HS-5 (cell line): ENCODE measurements at regions not wholly inside any gene's neighbourhood (a gene's known extent, or its start where the extent isn't known, plus 50 kb on each side); places are given as distances from the start of the nearest gene placed in this dataset.

Source experiments
- DNase-seq: peaks from one replicate; pipeline ENCODE4 v3.0.0-alpha.2; 2012; ENCODE audit warnings: low read depth

DNA sequence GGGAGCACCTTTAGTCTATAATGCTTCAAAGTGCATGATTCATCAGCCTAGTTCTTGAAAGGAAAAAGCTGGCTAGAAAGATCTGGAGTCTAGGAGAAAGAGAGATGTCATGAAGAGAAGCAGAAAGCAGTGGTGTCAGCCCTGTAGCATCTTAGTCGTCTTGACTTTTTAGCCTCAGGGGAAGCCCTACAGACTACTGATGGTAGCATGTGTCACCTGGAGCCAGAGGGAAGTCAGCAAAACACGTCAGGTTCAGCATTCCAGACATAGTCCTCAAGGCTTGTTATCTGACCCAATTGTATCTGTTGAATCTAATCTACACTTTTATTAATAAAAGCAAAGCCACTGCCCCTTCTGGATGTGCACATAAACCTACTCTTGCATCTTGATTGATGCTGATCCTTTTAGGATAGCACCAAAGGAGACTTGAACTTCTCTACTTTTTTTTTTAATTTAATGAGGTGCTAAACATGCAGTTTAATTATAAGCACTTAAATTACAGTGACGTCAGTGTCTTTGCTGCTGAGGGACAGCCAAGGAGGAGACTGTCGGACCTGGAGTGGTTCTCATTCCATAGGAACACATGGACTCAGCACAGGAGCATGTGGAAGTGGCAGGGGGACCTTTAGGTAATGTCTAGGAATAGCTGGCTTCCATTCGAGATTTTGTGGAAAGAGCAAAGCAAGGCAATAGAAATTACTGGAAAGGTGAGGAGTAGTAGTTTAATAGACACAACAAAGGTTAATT, 525.5 kb upstream of the SGCG start:
- no peak for DNase-seq

DNA sequence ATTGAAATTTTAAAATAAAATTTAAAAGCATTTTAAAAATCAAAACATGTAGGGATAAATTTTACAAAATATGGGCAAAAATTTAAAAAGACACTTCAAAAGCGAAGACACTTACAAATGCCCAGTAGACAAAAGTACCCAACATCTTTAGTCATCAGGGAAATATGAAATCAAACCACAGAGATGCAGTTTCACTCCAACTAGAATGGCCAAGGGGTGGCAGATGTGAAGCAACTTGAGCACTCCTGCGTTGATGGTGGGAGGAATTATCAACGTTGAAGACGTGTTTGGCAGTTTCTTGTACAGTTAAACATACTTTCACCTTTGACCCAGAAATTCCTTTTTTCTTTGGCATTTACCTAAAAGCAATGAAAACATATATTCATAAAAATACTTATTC, 518.0 kb upstream of the SGCG start:
- DNase-seq = no peak

DNA sequence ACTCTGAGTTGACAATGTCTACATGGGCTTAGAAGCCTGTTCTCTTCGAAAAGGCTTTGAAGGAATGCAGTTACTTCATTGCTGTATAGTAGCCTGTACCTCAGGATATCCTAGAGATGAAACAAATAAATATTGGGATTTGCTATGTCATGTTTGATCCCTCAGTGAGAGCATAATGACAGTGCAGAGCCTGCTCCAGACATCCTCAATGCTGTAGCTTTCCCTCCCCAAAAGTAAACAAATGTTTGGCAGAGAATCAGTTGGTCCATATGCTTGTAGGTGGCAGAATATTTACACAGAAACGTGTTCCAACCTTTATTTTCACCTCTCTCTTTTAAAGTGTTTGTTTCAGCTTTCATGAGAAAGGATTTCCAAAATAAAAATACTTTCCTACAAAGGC, 515.3 kb upstream of the SGCG start:
- DNase-seq = no peak

DNA sequence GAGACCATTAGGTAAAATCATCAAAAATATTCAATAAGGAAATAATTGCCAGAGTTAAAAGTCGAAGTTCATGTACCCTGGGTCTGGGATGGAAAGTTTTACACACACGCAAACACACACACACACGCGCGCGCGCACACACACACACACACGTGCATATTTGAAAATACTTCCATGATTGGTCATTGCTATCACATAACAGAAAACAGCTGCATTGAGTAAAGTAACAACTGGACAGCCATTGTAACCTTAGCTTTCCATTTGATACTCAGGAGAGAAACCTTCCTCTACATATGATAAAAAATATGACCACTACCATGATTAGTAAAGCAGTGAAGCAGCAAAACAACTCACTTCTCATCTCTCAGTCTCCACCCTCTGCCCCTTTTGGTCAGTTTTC, 490.0 kb upstream of the SGCG start:
- DNase-seq = no peak

DNA sequence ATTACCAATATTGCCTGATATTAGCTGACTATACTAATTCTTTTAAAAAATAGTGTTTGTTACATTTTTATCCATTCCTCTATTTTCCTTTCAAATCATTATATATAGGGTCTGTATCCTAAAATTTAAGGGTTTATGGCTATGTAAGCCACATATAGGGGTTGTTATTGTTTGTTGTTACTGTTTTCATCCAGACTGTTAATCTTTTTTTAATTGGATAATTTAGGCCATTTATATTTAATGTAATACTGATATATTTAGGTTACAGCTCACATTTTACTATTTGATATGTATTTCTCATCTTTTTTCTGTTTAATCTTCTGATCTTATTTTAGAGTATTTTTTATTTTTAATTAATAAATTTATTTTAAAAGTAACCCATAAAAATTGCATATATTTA, 487.1 kb upstream of the SGCG start:
- no peak for DNase-seq

- no peak for DNase-seq
These were observed 484.3 kb upstream of the SGCG start for GRCh38 chr13:22696433-22696832.

GRCh38 chr13:22698467-22698866, 482.3 kb upstream of the SGCG start:
- no peak for DNase-seq

DNA sequence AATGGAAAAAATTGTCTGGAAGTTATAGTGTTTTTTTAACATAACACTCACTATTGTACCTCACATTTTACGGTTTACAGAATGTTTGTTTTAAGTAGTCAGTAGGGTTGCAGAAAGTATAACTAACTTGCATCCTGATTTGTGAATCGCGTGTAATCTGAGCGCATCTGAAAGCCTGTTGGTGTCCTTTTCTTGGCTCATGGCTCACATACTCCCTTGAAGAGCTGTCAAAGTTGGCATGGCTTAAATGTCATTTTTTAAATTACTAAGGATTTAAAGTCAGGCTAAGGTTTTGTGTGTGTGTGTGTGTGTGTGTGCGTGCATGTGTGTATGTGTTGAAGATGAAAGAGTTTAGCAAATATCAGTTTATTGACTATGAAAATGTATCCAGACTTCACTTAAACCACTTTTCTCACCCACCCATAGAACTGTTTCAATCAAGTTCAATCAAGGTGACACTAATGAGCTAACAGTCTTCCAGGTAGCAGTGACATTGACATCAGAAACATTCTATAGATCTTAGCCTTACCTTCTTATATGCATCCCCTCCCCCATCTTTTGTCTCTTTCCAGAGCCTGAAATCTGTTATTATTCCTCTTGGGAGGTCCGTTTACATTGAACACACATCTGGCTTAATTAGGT, 480.4 kb upstream of the SGCG start:
- no peak for DNase-seq

DNA sequence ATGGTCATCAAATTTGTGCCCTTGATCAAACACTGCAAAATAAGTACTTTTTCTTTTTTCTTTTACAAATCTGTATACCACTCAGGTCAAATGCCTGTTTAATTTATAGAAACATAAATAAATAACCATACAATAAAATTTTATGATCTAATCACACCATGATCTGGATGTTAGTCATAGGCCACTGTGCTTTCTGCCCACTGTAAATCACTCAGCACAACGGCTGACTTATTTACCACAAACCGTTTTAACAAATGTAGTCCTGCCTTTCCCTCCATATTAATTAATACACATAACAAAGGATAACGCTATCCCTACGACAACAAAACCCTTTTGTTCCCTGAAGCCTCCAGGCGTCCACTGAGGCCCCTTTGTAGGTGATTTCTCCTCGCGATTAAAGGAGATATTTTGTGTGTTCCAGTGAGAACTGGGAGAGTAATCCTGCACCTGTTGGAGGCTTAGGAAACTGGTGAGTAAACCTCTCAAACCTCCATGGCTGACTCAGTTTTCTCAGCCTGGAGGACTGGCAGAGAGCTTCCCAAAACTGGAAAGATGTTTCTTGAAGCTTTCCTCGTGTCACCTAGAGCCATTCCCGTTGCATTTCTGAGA, 477.1 kb upstream of the SGCG start:
- DNase-seq = no peak

- no peak for DNase-seq
These were observed 472.8 kb upstream of the SGCG start for GRCh38 chr13:22707946-22708345.

DNA sequence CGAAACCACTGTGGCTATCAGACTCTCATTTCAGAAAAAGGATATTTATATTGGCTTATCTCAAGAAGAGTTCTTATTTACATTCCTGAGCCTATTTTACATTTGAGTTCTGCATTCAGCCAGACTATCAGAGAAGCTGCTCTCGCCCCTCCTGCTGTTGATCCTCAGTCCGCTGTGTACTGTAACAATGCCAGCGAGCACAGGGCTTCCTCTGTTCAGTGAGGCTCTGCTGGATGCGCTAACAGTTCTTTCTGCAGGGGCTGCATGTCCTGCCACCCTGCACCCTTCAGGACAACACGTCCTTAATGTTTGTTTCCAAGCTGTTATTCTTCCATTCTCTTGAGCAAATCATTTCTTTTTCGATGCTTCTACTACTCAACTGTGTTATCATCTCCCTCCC, 463.7 kb upstream of the SGCG start:
- DNase-seq = no peak

DNA sequence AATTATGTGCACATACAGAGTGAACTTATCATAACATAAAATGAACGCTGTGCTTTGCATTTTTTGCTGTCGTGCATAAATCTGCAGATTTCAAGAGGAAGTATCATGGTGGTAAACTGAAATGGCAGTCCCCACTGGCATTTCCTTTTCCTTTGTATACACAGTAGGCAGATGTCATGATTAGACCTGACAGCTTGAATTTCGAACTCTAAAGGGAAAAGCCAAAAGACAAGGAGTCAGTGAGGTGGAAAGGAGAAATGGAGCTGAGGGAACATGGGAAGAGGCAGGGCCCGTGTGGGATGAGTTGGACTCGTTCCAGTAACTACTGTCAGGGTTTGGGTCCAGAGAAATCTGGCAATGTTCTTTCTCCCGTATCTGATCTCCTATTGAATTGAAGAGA, 454.1 kb upstream of the SGCG start:
- no peak for DNase-seq

GRCh38 chr13:22735011-22735995, 445.5 kb upstream of the SGCG start:
- no peak for DNase-seq

DNA sequence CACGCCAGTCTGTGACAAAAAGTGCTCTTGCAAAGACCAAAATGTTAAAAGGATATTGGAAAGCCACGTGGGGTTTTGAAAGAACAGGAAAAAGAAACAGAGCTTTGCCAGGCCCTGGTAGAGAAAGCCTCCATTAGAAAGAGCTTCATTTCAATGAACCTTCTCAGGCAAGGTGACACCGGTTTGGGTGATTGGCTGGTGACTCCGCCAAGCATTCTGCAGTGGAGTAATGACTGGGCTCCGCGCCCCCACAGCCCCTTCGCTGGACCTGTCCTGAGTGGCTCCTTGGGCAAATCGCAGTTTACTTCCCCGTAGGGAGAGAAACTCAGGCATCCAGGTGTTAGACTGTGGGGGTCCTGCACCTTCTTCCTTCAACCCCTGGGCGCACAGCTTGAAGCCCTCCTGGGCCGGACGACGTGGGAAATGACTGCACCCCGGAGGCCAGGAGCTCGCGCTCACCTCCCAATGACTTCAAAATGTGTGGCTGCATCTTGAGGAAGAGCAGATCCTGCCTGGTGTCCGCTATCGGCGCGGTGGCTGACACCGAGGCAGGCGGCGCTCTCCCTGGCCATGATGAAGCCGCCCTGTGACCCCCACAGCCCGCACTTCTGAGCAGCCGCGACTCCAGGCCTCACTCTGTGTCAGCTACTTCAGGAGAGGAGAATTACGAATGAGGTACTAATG, 444.6 kb upstream of the SGCG start:
- DNase-seq = no peak

DNA sequence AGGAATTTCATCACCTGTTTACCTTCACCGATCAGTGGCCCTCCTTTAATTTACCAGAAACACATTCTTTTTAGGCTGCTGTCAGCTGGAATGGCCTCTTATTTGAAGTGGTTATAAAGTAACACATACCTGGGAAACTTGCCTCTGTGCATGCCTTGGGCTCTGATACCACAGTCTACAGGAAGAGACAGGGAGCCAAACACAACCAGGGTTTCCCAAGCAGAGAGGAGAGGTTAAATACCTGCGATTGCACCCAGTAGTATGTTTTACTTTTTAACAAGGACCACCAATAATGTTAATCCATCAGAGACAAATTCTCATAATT, 444.0 kb upstream of the SGCG start:
- no peak for DNase-seq

GRCh38 chr13:22738357-22738756, 442.4 kb upstream of the SGCG start:
- no peak for DNase-seq

DNA sequence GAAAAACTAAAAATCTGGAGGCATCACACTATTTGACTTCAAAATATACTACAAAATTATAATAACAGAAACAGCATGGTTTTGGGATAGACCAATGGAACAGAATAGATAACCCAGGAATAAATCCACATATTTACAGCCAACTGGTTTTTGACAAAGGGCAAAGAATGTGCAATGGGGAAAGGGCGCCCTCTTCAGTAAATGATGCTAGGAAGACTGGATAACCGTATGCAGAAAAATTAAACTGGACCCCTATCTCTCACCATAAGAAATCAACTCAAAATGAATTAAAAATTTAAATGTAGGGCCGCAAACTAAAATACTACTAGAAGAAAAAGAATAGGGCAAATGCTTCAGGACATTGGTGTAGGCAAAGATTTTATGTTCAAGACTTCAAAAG, 440.5 kb upstream of the SGCG start:
- no peak for DNase-seq

- DNase-seq = no peak
These were observed 435.9 kb upstream of the SGCG start for GRCh38 chr13:22744688-22745452.

GRCh38 chr13:22748866-22749577, 431.8 kb upstream of the SGCG start:
- DNase-seq = no peak

DNA sequence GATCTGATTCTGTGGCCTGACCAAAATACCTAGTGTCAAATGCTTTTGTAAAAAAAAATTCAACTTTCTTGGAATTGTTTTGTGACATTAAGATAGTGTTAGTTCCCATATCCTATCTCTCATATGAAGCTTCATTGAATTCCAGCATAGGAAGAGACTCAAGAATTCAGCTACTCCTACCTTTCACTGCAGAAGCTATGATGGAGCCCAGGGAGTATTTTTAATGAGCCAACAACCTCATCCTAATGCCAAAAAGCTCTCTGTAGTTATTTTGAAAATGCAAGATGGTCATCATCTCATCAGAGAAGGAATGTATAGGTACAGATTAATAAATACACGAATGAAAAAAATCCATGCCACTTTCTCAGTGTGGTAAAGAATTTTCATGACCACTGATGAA, 431.2 kb upstream of the SGCG start:
- no peak for DNase-seq
